PFSK-1 (cell line): ENCODE measurements at regions not wholly inside any gene's neighbourhood (a gene's known extent, or its start where the extent isn't known, plus 50 kb on each side); places are given as distances from the start of the nearest gene placed in this dataset.

ENCODE experiments used
- FOXP2 ChIP-seq: optimal IDR thresholded peaks from 2 replicates; pipeline ENCODE3; 2011; ENCODE audit warnings: borderline replicate concordance, control low read depth, inconsistent platforms; ENCODE audit not compliant: insufficient read depth; ENCODE audit errors: extremely low read length, extremely low read depth
- POLR2AphosphoS5 ChIP-seq: IDR thresholded peaks from 2 replicates; pipeline ENCODE4 v1.6.1; 2012; ENCODE audit warnings: low read depth, mild to moderate bottlenecking, control low read depth, low read length, moderate library complexity
- REST ChIP-seq, 2 experiments: IDR thresholded peaks; 2 replicates each; pipeline versions ENCODE4 v1.6.1 to v1.8.0; 2011 to 2012; ENCODE audit warnings: low read depth in 2 of 2, low read length in 2 of 2, control low read depth in 1 of 2, inconsistent platforms in 1 of 2, mild to moderate bottlenecking in 1 of 2, moderate library complexity in 1 of 2; ENCODE audit not compliant: insufficient read depth in 1 of 2
- SIN3A ChIP-seq: IDR thresholded peaks from 2 replicates; pipeline ENCODE4 v1.6.1; 2012; ENCODE audit warnings: mild to moderate bottlenecking, low read length, moderate library complexity, borderline replicate concordance; ENCODE audit not compliant: insufficient read depth
- TAF1 ChIP-seq: IDR thresholded peaks from 2 replicates; pipeline ENCODE4 v1.6.1; 2012; ENCODE audit warnings: low read length, control low read depth, borderline replicate concordance; ENCODE audit not compliant: insufficient read depth

GRCh38 chr16:65510241-65510640, 388.4 kb upstream of the CDH11 start:
- no peak for TF ChIP-seq POLR2AphosphoS5
- no peak for TF ChIP-seq REST (IDR thresholded peaks at IDR 0.05; ENCODE audit: insufficient read depth in 1 of 2, low read depth in 2 of 2, low read length in 2 of 2)
- no peak for TF ChIP-seq TAF1
- no peak for TF ChIP-seq SIN3A
- no peak for TF ChIP-seq FOXP2
